OCI-LY1 (cell line): ENCODE measurements at regions not wholly inside any gene's neighbourhood (a gene's known extent, or its start where the extent isn't known, plus 50 kb on each side); places are given as distances from the start of the nearest gene placed in this dataset.

Experiments
- H2AFZ ChIP-seq: fragments of 200-600 bp; sonication (generic), shearing (Covaris generic); 2 replicates; pipeline ENCODE4 v1.6.0; 2014; ENCODE audit warnings: antibody characterized with exemption, mild to moderate bottlenecking, low read length
- H3F3A ChIP-seq: fragments of 200-600 bp; sonication (generic), shearing (Covaris generic); 2 replicates; pipeline ENCODE4 v1.6.0; 2014; ENCODE audit warnings: mild to moderate bottlenecking, antibody characterized with exemption, low read length, moderate library complexity; ENCODE audit not compliant: insufficient read depth
- H3K27ac ChIP-seq: fragments of 200-600 bp; sonication (generic); 2 replicates; pipeline ENCODE4 v1.5.1; 2014; ENCODE audit warnings: low read length, mixed run types, mild to moderate bottlenecking, low read depth; ENCODE audit not compliant: poor library complexity, severe bottlenecking
- H3K27me3 ChIP-seq: fragments of 200-600 bp; sonication (generic); 2 replicates; pipeline ENCODE4 v1.6.0; 2014; ENCODE audit warnings: antibody characterized with exemption, mild to moderate bottlenecking, low read length, moderate library complexity; ENCODE audit not compliant: insufficient read depth
- H3K36me3 ChIP-seq: fragments of 200-600 bp; sonication (generic); 2 replicates; pipeline ENCODE4 v1.6.1; 2014; ENCODE audit warnings: mild to moderate bottlenecking, antibody characterized with exemption, low read length, moderate library complexity, mixed read lengths; ENCODE audit not compliant: insufficient read depth
- H3K4me1 ChIP-seq: fragments of 200-600 bp; sonication (generic); 2 replicates; pipeline ENCODE4 v1.5.1; 2014; ENCODE audit warnings: mild to moderate bottlenecking, low read length, moderate library complexity; ENCODE audit not compliant: insufficient read depth, severe bottlenecking
- H3K4me2 ChIP-seq: fragments of 200-600 bp; sonication (generic), shearing (Covaris generic); 2 replicates; pipeline ENCODE4 v1.6.1; 2014; ENCODE audit warnings: low read length
- H3K4me3 ChIP-seq: fragments of 200-600 bp; sonication (generic); 2 replicates; pipeline ENCODE4 v1.5.1; 2014; ENCODE audit warnings: low read length, low read depth, mild to moderate bottlenecking, mixed read lengths; ENCODE audit not compliant: poor library complexity, severe bottlenecking
- H3K79me2 ChIP-seq: fragments of 200-600 bp; shearing (Covaris generic); 2 replicates; pipeline ENCODE4 v1.6.1; 2016; ENCODE audit warnings: mixed run types, low read length, mixed read lengths; ENCODE audit not compliant: insufficient read depth
- H3K9ac ChIP-seq: fragments of 200-600 bp; sonication (generic), shearing (Covaris generic); 2 replicates; pipeline ENCODE4 v1.6.1; 2014; ENCODE audit warnings: mild to moderate bottlenecking, low read length, mixed read lengths
- H3K9me2 ChIP-seq: fragments of 200-600 bp; sonication (generic), shearing (Covaris generic); 2 replicates; pipeline ENCODE4 v1.6.1; 2014; ENCODE audit warnings: low read depth, mild to moderate bottlenecking, low read length, mixed read lengths
- H3K9me3 ChIP-seq: fragments of 200-600 bp; shearing (Covaris generic); 2 replicates; pipeline ENCODE4 v1.6.1; 2014; ENCODE audit warnings: low read length, mixed read lengths
- H4K20me1 ChIP-seq: fragments of 200-600 bp; sonication (generic), shearing (Covaris generic); 2 replicates; pipeline ENCODE4 v1.6.0; 2016; ENCODE audit warnings: mild to moderate bottlenecking, low read length; ENCODE audit not compliant: insufficient read depth
- EZH2 ChIP-seq: fragments of 200-600 bp; sonication (generic), shearing (Covaris generic); IDR thresholded peaks from 2 replicates; pipeline ENCODE4 v1.8.0; 2017; ENCODE audit warnings: borderline replicate concordance, mixed run types, mild to moderate bottlenecking, antibody characterized with exemption, low read length, moderate library complexity, mixed read lengths
- TF ChIP-seq, protein P1 (sequence below): fragments of 200-600 bp; sonication (generic), shearing (Covaris generic); IDR thresholded peaks from 2 replicates; pipeline ENCODE4 v1.5.1; 2017; ENCODE audit warnings: mild to moderate bottlenecking, antibody characterized with exemption, low read length, moderate library complexity, mixed read lengths

DNA sequence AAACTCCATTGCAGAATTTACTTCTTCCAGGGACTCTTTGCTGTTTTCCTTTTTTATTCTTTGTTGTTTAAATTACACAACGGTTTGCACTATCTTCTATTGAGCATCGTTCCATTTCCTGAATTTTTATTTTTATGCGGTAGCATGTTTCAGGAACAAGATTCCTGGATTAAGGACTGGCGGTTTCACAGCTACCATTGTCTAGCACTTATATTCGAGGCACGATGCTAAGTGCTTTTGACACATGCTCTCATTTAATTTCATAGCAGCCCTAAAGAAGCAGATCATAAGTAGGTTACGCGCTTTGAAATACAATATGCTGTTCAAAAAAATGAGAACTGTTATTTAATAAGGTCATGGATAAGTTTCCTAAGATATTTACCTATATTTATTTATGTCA, 354.4 kb downstream of the ARL6IP6 start:
- H3K4me1 ChIP-seq, result no peaks in the 10 kb centered on the region
- H3K9me3 ChIP-seq, result no peaks in the 10 kb centered on the region
- no peaks in the 10 kb centered on the region for H3K9me2 ChIP-seq
- no peaks in the 10 kb centered on the region for H3F3A ChIP-seq
- H3K4me2 ChIP-seq, result no peak overlapping the region
- H3K79me2 ChIP-seq, result no peaks in the 10 kb centered on the region
- no peak overlapping the region for H3K27ac ChIP-seq
- no peaks in the 10 kb centered on the region for H3K27me3 ChIP-seq
- no peak overlapping the region for H3K4me3 ChIP-seq
- H3K9ac ChIP-seq, result no peak overlapping the region
- H3K36me3 ChIP-seq, result no peaks in the 10 kb centered on the region
- H2AFZ ChIP-seq, result no peak overlapping the region
- H4K20me1 ChIP-seq, result no peaks in the 10 kb centered on the region
- no peak for TF ChIP-seq EZH2
- TF ChIP-seq, protein P1, sequence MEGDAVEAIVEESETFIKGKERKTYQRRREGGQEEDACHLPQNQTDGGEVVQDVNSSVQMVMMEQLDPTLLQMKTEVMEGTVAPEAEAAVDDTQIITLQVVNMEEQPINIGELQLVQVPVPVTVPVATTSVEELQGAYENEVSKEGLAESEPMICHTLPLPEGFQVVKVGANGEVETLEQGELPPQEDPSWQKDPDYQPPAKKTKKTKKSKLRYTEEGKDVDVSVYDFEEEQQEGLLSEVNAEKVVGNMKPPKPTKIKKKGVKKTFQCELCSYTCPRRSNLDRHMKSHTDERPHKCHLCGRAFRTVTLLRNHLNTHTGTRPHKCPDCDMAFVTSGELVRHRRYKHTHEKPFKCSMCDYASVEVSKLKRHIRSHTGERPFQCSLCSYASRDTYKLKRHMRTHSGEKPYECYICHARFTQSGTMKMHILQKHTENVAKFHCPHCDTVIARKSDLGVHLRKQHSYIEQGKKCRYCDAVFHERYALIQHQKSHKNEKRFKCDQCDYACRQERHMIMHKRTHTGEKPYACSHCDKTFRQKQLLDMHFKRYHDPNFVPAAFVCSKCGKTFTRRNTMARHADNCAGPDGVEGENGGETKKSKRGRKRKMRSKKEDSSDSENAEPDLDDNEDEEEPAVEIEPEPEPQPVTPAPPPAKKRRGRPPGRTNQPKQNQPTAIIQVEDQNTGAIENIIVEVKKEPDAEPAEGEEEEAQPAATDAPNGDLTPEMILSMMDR, result no peak

DNA sequence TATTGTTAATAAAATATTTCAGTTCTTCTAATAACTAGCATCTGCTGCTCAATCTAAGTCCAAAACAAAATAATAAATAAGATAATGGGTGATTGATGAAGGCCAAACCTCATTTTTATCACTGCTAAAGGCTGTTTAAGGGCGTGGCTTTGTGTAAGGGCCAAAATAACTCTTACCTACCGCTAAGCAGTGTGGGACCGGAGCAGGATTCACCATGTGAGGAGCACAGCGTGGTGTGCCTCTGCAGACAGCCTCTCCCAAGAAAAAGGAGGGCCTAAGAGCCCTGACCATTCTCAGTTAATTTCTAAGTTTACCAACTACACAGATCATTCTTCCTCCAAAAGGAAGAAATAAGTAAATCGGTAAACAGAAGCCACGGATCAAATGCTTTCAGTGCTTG, 353.7 kb downstream of the ARL6IP6 start:
- H2AFZ ChIP-seq, result no peak overlapping the region
- H3K9me2 ChIP-seq, result no peaks in the 10 kb centered on the region
- H3K79me2 ChIP-seq, result no peaks in the 10 kb centered on the region
- H3K4me1 ChIP-seq, result no peaks in the 10 kb centered on the region
- H3K36me3 ChIP-seq, result no peaks in the 10 kb centered on the region
- no peaks in the 10 kb centered on the region for H4K20me1 ChIP-seq
- H3K27ac ChIP-seq, result no peak overlapping the region
- no peak overlapping the region for H3K4me3 ChIP-seq
- TF ChIP-seq, protein P1, result no peak
- no peak for TF ChIP-seq EZH2
- no peak overlapping the region for H3K4me2 ChIP-seq
- H3F3A ChIP-seq, result no peaks in the 10 kb centered on the region
- H3K9me3 ChIP-seq, result no peaks in the 10 kb centered on the region
- no peak overlapping the region for H3K9ac ChIP-seq
- no peaks in the 10 kb centered on the region for H3K27me3 ChIP-seq

DNA sequence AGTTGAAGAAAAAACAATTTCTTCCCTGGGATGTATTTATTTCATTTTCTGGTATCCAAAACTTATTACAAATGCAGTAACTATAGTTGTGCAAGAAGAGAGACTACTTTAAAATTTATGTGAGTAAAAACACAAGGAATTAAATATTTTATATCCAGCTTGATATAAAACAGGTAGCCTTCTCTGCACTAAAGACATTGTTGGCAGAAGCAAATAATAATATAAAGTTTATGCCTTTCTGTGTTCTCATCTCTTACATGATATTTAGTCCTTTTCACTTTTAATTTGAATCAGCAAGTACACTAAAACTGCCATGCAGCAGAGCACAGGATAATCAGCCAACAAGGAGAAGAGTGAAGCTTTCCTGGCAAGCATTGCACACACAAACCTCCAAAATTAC, 352.7 kb downstream of the ARL6IP6 start:
- Histone ChIP-seq H3K79me2 (no peaks in the 10 kb centered on the region), H3K4me1 (no peaks in the 10 kb centered on the region), H4K20me1 (no peaks in the 10 kb centered on the region), H3K36me3 (no peaks in the 10 kb centered on the region), H3K4me2 (no peak overlapping the region), H3F3A (no peaks in the 10 kb centered on the region), H3K27ac (no peak overlapping the region), H3K9me3 (no peaks in the 10 kb centered on the region), H3K4me3 (no peak overlapping the region), H3K27me3 (no peaks in the 10 kb centered on the region), H3K9ac (no peak overlapping the region), H3K9me2 (no peaks in the 10 kb centered on the region), H2AFZ (no peak overlapping the region)
- TF ChIP-seq, protein P1, result no peak
- no peak for TF ChIP-seq EZH2
